OCI-M1 (cell line): ENCODE measurements at regions not wholly inside any gene's neighbourhood (a gene's known extent, or its start where the extent isn't known, plus 50 kb on each side); places are given as distances from the start of the nearest gene placed in this dataset.
A peak's percentile ranks its signal among the peaks of the same experiment; 100 is the strongest.
"Not testable (repeated sequence)": the region's sequence is repeated elsewhere in the genome, so short reads cannot be mapped to it uniquely, and the experiment has no call there.

Experiments used
- DNase-seq: peaks from one replicate; lab custom pipeline; 2025; lab: John Stamatoyannopoulos, UW

- DNase-seq, result no peak
Observed at GRCh38 chr6:23510778-23511510, 615.1 kb upstream of the NRSN1 start.

GRCh38 chr6:23511817-23512216 lies 614.2 kb upstream of the NRSN1 start:
- DNase-seq, result no peak

DNA sequence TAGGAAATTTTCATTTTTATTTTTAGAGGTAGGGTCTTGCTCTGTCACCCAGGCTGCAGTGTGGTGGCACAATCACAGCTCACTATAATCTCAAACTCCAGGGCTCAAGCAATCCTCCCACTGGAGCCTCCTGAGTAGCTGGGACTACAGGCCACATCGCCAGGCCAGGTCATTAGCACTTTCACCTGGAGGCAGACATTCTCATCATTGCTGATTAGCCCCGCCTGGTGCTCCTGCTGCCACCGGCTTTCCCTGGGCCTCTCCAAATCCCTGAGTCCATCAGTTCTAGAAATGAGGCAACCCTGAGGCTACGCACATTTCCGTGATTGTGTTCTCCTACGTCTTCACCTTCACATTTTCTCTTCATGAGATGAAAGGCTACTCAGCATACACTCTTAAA lies 607.7 kb upstream of the NRSN1 start:
- no peak for DNase-seq

DNA sequence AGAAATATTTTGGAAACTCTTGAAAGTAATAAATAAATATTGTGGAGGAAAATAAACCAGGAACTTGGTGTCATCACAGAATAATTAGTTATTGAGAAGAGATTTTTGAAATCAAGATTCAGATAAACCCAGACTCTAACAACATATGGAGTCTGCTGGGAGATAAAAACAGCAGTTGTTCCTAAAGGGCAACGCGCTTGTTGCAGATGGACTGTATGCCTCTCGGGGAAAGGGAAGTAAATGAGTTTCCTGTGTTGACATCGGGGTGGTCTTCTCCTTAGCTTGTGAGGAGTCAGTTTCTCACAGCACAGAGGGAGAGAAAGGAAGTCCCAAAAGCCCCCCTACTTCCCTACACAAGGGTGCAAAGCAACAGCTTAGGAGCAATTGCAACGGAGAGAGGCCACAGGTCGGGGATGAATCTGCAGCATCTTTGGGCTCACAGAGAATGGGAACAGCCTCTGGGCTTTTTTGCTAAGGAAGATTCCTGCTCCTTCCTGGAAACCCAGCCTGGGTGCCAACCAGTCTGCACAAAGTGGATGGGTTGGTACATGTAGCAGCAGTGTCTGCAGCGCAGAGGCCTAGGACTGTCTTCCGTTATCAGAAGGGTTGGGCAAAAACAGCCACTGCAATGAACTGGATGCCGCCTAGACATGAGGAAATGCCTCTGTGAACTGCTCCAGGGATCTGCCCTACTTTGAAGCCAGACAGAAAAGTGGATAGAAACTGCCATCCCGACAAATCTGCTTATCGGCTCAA lies 603.0 kb upstream of the NRSN1 start:
- DNase-seq, result no peak

DNA sequence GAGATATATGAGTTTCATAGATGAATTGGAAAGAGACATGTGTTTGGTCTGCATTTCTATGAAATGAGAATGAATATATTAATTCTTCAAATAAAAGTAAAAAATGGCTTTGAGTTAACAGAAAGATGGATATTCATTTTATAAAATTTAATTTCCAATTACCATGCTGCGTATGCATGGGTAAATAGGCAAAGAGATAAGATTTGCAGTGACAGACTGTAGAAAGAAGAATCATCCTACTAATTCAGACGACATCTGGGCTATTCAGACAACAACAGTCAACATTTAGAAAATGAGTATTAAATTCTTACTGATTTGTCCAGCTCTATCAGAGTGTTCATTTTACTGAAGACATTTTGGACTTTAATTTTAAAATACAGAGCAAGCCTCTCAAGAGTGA lies 602.2 kb upstream of the NRSN1 start:
- no peak for DNase-seq

DNA sequence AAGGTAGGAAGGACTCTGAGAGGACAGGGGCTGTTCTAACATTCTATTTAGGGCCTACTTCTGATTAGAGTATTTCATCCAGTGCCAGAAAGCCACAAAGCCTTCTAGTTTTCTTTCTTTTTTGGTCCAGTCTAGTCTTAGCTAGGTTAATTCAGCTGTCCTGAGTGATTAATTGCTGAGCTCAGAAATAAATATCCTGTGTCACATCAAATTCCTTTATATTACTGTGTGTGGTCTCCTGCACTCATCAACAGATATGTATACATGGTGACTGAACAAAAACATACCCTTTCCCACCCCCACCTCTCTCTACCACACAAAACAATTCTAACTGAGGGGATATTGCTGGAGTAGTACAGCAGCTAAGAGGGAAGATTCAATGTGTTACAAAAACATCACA lies 601.5 kb upstream of the NRSN1 start:
- no peak for DNase-seq

GRCh38 chr6:23526526-23526925 lies 599.5 kb upstream of the NRSN1 start:
- DNase-seq, result no peak

GRCh38 chr6:23529902-23530301 lies 596.1 kb upstream of the NRSN1 start:
- peak; percentile 77 for DNase-seq

DNA sequence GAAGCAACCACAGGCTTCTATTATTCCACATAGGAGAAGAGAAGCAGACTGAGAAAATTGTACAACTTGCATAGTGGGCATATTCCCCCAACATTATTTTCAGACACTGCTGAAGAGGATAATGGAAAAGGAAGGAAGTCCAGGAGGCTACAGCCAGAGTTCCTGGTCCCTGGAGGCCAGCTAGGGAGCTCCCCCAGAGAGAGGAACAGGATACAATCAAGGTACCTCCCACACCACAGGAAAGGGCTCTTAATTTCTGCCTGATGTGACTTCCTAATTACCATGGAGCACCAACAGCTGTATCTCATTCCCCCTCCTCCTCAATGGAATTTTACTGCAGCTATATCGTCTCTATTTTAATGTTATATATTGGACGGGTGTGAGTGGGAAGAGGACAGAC lies 594.3 kb upstream of the NRSN1 start:
- no peak for DNase-seq

DNA sequence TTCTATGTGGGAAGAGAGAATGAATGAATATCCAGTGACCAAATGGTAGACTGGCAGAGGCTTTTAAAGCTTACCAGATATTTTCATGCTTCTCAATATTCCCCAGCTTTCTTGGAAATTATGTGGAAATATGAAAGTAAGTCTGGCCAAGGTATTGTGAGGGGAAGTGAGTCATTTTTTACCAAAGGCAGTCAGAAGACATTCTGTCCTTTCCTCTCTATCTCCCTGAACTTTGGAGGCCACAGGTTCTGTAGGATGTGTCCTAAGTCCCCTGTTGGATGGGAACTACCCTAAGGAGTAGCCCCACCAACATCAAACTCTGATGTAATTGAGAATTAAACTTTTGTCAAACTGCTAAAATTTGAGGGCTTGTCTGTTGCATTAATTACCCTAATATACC lies 593.8 kb upstream of the NRSN1 start:
- DNase-seq, result peak; percentile 13

- no peak for DNase-seq
Observed at GRCh38 chr6:23533311-23533710, 592.7 kb upstream of the NRSN1 start.

DNA sequence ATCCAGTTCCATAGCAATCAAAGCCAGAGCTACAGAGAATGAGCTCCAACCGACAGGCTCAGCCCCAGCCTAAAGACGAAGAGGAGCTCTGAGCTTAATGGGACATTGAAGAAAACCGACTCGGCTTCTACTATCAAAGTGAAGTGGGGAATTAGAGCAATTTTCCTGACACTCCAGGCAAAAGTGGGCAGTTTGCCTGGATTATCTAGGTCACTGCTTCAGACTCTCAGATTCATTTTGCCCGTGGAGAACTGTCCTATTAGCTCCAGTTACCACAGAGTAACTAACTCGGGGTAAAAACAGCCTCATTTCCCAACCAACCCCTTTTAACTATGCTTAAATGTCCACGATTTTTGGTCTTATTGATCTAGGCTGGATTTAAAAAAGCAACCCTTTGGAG lies 592.1 kb upstream of the NRSN1 start:
- no peak for DNase-seq

DNA sequence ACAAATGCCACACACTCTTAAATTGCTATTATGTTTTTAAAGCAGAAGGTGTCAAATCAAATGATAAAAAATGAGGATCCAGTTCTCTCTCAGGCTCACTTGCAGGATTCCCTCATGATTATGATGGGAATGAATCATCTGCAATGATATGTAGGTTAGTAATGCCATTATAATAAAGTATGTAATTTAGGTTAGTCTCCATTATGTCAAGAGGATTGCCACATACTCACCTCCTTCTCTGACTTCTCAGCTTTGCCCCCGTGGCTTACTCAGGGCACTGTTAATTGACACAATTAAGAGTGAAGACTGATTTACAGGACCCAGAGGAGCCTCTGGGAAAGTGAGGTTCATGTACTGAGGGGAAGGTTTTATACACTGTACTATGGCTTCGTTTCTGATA lies 591.7 kb upstream of the NRSN1 start:
- DNase-seq, result no peak

DNA sequence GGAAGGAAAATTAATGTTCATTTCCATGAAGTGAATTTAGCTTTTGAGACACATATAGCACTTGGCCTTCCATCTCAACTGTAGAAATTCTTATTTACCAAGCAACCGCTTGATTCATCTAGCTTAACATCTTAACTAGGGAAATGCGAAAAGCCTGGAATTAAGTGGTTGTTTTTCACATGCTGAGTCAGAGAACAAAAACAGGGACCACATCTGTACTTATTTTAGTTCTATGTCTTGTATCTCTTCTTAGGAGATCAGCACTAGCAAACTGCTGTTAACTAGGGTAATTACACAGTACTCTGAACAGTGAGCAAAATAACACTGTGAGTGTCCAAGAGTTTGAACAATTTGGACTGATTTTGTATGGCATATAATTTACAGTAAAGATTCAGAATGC lies 590.9 kb upstream of the NRSN1 start:
- DNase-seq, result no peak

- DNase-seq, result no peak
Observed at GRCh38 chr6:23537828-23538227, 588.2 kb upstream of the NRSN1 start.

DNA sequence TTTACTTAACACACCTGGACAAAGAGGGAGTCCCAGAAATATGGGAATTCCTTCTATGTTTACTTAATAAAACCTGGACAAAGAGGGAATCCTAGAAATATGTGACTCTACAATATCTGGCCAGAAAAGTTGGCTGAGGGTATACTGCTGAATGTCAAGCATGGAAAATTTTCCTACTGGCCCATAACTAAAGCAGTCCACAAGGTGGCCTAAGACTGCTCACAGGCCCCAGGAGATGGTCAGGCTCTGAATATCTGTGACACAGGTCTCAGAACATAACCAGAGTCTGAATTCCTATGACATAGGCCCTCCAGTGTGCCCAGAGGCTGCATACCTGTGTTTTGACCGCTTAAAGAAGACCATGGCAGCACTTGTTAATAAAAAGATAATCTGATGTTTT lies 578.2 kb upstream of the NRSN1 start:
- peak; percentile 75 for DNase-seq

DNA sequence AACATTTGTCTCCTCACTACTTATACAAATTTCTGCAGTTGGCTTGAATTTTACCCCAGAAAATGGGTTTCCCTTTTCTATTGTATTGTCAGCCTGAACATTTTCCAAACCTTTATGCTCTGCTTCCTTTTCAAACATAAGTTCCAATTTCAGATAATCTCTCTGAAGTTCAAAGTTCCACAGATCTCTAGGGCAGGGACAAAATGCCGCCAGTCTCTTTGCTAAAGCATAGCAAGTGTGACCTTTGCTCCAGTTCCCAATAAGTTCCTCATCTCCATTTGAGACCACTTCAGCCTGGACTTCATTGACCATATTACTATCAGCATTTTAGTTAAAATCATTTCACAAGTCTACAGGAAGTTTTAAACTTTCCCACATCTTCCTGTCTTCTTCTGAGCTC lies 571.1 kb upstream of the NRSN1 start:
- not testable (repeated sequence) for DNase-seq

DNA sequence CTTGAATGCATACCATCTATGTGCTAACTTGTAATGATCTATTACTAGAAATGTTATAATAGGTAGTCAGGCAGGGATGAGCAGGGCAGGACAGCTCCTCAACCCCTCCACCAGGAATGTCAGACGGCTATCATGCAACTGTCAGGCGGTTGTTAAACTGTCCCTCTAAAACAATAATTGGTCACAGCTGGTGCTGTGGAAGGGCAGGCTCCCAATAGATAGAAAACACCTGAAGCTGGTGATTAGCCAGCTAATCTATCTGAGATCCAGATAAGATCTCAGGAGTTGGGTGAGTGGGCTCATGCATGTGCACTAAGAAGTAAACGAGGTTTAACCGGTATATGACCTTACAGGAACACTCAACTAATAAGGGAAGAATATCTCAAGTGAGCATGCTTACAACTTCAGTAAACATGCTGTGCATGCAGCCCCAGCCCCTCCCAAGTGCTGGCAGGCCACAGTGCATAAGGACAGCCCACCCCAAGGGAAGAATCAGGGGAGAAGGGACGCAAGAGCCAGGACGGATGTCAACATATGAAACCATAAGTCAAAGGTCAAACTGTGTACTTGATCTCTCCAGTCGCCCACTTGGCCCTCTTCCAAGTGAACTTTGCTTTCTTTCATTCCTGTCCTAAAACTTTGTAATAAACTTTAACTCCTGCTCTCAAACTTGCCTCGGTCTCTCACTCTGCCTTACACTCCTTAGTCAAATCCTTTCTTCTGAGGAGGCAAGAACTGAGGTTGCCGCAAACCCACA lies 566.2 kb upstream of the NRSN1 start:
- DNase-seq, result no peak

DNA sequence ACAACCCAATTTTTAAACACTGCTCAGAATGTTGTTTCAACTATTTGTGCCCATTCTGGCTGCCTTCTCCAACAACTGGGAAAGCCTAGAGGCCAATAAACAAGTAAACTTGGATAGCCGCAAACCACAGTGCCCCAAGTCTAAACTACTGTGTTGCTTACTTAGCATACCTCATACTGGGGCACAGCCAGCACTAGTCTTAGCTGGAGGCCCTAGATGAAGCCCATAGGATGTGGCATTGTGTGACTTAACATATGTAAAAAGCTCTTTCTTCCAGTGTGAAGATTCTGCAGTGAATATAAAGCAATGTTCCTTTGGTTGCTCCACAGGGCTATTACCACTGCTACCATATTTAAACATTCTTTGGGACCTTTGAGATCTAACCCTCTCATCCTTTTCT lies 564.3 kb upstream of the NRSN1 start:
- DNase-seq, result no peak

- no peak for DNase-seq
Observed at GRCh38 chr6:23562554-23562953, 563.5 kb upstream of the NRSN1 start.

DNA sequence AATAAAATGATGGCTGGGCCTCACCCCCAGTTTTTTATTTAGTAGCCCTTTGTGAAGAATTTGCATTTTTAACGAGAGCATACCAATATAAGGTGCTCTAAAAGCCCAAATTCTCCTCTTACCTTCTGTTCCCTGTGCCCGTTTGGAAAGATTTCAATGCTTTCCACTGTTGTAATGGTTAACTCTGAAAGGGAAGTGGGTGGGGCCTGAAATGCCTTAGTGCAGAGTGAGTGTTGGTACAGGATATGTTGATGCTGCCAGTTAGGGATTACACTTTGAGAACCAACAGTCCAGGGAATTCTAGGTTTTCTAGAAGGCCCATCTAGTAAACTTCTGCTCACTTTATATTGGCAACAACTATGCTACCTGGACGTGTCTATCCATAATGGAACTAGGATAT lies 562.7 kb upstream of the NRSN1 start:
- no peak for DNase-seq

DNA sequence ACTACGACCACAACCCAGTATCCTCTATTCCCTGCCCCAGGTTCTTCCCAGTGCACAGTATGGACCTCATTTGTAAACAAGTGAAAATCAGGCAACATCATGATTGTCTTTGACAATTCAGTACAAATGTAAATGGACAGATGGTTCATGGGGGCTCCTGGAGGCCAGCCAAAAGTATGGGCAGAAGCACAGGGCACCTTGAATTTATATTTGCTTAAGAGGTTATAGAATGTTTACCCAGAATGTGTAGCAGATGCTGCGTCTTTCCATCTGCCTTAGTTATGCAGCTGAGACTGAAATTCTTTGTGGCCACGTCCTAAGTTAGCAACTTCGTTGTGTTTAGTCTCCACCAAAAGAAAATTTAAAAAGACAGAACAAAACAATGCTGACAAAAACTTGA lies 559.6 kb upstream of the NRSN1 start:
- no peak for DNase-seq

GRCh38 chr6:23568292-23568691 lies 557.7 kb upstream of the NRSN1 start:
- DNase-seq, result no peak
